ENCODE measurements at regions not wholly inside any gene's neighbourhood (a gene's known extent, or its start where the extent isn't known, plus 50 kb on each side); places are given as distances from the start of the nearest gene placed in this dataset.

DNA sequence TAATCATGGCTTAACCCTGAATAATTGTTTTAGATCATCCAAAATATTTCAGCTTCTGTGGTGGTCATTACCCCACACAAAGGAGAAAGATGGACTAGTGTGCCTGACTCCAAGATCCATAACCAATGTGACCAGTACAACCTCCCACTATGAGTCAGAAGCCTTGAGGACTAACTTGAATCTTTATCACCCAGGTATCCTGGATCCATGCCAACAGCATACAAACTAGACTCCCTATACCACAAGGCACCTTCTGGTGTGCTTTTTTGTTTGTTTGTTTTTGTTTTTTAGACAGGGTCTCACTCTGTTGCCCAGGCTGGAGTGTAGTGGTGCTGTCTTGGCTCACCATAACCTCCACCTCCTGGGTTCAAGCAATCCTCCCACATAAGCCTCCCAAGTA lies 317.7 kb downstream of the VPS13C start:
- no peak for DNase-seq (ENCODE audit: low spot score)

DNA sequence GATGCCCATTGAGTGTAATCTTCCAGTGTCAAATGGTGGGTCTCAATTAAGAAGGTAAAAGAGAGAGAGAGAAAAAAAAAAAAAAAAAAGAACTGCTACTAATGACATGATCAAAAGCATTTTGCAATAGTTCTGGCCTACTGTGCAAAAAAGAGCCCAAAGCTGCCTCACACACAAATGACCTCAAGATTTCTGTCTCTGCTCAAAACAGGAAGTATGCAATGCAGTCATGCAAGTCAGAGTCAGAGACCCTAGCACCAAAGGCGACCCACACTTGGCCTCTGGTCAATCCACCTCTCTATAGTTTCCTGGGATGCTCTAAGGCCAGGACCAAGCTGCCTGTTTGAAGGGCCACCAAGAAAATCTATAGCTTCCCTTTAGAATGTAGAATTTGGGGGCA lies 323.5 kb downstream of the VPS13C start:
- DNase-seq (ENCODE audit: low spot score): no peak

DNA sequence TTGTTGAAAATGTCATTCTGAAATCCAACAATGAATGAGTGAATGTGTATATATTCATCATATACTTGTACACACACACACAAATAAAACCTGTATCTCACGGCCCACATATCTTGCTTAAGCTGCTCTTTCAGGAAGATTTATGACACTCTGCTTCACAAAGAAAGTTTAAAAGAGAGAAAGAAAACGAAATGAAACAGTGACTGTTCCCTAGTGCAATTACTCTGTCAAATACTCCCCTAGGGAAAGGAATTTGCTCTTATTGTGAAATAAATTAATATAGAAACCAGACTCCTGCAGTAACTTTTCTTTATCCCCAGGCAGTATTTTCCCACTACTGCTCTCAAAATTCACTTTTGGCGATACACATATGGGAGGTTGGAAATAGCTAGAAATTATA lies 329.1 kb downstream of the VPS13C start:
- no peak for DNase-seq (ENCODE audit: low spot score)

DNA sequence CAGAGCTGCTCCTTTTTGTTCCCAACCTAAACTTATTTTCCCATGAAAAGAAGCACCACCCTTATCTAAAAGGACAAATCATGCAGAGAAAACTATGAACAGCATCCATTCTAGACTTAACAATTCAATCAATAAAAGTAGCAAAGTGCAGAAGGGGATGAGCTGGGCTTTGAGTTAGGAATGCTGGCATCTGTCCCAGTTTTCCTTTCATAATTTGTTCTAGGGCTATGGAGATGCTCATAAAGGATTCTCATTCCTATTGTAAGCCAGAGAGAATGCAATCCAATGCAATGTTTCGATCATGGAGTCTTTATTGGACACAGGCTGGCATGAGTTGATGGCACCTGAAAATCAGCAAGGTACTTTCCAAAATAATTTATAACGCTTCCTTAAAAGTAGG lies 330.6 kb downstream of the VPS13C start:
- no peak for DNase-seq (ENCODE audit: low spot score)

DNA sequence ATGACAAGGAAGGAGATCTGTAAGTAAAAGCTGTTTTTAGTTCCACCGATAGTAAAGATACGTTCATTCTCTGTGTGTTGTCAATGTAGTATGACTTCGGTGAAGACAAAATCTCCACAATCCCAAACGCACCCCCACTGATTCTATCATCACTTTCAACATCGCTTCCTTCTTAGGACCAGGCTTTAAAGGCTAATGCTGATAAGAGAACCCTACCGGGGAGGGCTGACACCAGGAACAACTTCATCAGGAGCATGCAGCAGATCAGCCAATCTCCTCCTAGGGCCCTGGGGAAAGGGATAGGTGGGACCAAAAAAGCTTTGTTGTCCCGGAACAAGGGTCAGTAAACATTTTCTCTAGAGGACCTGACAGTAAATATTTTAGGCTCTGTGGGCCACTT lies 334.1 kb downstream of the VPS13C start:
- no peak for DNase-seq (ENCODE audit: low spot score)

DNA sequence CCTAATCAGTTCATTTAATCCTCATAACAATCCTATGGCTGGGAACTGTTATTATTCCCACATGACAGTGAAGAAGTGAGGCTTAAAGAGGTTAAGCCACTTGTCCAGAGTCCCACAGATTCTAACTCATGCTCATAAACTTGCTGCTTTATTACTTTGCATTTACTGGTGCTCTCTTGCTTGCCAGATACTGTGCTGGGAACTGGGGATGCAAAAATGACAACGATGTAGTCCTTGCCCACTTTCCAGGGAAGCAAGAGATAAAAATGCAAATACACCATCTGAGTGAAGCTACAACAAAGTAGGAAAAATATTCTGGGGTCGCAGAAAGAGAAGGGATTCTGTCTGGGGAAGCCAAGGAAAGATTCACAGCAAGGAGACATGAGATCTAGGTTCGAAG lies 335.0 kb downstream of the VPS13C start:
- DNase-seq (ENCODE audit: low spot score): no peak

DNA sequence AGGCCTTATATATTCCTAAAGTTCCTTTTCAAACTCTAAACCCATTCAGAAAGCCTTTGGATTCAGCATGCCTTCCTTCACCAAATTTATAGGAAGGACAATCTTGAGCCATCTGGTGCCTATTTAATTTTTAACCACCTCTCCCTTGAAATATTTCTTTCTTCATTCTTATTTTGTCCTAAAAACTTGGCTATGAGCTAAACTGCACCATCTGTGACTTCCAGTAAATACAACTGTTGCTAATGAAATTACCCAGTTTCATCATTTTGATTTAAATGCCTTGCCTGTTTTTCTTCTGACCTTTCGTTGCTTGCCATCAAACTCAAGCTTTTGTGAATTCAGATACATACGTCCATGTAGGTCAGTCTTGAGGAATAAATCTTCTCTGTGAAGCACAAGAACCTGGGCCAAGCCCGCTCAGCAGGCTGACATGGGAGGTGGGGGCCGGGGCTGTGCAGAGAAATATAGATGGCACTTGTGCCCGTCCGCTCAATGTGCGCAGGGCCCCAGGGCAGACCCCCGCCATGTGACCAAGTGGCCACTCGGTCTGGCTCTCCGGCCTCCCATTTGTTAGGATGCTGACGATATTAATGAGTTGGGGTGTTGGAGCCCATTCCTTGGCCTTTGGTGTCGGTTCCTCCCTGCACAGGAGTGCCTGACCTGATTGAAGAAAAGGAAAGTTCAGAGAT lies 335.9 kb downstream of the VPS13C start:
- DNase-seq (ENCODE audit: low spot score): no peak

DNA sequence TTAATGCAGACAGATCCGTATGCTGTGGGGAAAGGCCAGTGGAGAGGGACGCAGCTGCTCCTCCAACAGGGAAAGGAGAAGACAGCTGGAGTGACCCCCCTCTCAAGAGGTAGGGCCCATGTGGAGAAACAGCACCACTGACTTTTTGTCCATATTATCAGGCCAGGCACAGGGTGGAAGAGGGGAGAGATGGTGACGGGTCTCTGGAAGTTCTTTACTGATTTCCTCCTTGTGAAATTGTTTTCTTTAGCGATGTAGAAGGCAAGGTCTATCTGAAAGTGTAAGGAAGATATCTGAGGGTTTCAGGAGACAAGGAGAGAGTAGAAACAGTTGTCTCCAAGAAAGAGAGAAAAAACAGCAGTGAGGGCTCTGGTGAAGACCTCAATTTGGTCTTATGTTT lies 338.8 kb downstream of the VPS13C start:
- no peak for DNase-seq (ENCODE audit: low spot score)

DNA sequence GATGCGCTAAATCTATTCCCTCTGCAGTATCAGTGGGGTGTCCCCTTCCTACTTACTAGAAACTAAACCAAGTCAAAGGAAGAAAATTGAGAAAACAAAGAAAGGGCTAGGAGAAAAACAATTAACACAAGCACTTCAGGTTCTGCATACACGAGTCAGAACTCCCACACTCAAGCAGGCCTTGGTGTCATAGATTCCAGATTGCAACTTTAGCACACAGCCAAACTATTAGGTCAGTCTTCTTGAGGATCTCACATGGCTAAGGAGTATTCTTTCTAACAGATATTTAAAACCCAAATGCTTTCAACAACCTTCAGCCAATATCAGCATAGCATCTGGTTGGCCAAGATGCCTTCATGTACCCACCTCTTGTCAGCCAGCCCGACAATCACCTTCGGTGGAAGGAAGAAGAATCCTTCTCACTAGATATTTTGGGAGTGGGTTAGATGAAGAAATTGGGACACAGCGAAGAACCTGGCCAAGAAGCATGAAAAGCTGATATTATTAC lies 340.0 kb downstream of the VPS13C start:
- DNase-seq (ENCODE audit: low spot score): no peak

DNA sequence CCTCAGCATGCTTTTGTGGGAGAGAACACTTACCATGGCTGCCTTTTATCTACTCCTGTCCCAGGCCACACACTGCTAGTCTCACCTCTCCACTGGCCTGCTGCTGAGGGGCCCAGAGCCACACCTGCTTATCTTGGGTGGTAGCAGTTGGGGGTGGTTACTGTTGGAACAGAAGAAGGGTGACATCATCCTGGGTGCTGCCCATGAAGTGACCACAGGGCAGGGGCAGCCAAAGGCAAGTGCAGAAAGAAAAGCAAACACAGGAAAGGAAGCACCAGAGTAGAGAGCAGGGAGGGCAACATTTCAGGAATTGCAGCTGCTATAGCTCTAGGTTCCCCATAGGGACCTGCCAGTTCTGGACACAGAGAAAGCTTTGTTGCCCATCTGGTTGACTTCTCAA lies 345.2 kb downstream of the VPS13C start:
- DNase-seq (ENCODE audit: low spot score): no peak

DNA sequence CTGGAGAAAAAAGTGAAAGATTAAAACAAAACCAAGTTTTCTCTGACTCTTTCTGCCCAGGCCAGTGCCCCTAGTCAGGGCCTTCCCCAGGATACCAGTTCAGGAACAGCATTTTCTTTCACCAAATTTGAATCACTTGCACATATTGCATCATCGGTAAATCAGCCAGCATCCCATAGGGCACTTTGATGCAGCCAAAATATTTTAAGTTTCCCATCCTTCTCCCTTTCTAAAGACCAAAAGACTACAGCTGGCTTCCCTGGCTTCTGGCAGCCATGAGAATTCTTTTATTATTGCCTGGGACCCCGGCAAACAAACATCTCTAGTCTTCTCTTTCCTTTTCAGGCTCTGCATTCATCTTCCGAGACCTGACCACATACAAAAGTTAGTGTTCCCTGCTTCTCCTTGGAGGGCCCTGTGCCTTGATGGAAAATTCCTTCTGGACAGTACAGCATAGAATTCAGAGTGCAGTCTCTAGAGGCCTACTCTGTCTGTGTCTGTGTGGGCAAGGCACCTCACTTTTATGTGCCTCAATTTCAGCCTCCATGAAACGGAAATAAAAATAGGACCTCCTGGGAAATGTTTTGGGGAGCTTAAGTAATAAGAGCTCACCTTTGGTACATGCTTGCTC lies 348.0 kb downstream of the VPS13C start:
- no peak for DNase-seq (ENCODE audit: low spot score)

DNA sequence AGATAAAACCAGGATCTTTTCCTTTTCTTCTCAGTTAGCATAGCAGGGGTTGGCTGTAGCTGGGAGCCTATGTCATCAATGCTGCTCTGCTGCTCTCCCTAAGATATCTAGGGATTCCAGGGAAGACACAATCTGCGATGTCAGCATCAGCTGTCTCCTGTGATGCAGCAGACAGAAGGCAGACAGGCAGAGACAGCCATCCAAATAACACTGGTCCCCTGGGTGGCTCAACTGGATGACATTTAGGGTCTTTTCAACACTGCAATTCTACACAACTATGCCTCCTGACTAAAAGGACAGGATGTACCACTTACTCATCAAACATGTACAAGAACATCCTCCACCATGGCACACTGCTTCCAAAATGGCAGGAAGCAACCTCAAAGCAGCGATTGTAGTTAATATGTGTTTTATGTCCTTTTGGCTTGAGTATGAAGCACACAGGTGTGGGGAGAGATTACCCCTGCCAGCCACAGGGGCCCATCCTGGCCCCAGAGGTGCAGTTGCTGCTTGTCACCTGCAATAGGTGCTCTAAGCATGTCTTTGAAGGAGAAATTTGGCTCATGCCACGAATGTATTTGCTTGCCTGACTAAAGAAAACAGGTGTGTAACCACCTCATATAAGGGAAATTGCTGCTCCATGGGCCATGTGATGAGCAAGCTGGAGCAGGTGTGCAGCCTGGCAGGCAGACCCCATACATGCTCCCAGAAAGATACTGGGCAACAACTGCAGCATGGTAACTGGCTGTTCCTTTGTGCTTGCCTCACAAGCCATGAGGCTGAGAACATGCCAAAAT lies 357.8 kb downstream of the VPS13C start:
- DNase-seq (ENCODE audit: low spot score): no peak

DNA sequence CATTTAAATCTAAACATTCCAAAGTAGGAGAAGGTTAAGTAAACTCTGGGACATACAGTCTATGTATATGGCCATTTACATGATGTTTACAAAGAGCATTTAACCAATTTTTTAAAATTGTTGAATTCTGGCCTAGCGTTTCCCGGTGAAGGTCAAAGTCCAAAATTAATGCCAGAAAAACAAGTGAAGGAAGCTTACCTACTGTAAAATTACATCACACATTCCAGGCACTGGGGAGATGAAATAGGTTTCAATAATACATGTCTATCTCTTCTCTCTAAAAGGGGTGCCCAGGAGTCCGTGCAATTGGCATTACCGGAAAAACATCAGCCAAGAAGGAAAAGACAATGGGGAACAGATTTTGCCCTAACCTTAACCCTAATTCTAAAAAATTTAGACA lies 358.8 kb downstream of the VPS13C start:
- DNase-seq (ENCODE audit: low spot score): no peak

DNA sequence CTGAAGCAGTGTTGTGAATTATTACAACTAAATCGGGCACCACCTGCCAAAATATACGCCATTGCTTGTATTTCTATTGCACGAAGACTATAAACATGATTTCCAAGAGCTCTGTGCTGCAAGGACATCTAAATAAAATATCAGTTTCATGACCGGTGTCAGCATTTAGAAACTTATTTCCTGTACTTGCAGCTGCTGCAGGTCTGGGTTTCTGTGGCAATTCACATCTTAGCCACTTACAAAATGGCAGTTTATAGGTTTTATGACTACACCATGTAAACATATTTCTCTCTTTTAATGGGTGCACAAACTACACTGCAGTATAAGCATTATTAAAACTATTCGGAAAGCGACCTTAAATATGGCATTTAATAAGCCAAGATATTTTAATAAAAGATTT lies 359.4 kb downstream of the VPS13C start:
- no peak for DNase-seq (ENCODE audit: low spot score)

DNA sequence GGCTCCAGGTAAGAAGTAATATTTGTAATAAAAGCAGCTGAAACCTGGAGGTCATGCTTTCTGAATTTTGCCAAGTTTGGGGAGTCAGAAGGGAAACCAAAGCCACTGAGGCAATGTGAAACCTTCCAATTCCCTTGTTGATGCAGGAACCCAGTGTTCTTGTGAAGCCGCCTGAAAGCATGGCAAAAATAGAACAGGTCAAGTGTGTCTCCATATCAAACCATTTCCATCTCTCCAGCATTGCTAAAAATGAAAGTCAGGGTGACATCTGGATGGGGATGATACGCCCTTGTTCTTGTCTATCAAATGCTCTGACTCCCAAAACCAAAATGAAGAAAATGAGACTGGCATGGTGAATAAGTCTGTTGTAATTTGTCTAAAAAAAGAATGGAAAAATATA lies 362.5 kb downstream of the VPS13C start:
- DNase-seq (ENCODE audit: low spot score): no peak

DNA sequence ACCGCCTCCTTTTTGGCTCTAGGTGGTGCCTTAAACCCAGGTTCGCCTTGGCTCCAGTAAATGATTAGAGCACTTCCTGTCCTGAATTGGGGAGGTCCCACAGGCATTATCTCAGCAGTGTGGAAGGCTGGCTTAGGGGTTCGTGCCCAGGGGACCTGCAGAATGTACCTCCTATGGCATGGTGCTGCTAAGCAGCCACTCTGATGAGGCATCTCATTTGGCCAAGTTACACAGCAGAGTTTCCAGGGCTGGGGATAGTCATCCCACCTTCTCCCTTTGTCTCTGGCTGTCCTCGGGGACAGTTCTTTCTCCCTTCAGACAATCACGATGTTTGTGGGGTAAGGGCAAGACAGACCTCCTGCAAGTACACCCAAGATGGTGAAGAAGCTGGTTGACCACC lies 371.2 kb downstream of the VPS13C start:
- DNase-seq (ENCODE audit: low spot score): no peak

DNA sequence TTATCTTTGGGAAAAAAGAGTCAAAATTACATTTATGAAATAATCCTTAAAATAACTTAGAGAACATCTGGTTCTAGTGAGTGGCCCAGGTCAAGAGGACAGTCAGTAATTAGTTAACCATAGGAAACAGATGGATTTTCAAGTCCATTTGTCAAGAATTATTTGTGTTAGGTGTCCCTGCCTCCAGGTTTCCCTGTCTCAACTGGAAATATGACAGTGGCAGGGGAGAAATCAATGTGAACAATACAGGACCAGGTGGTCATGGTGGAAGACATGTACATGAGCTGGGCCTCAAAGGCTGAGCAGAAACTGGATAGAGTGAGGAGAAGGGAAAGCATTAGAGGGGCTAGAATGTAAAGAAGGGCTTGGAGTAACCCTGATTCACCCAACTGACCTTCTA lies 372.6 kb downstream of the VPS13C start:
- DNase-seq (ENCODE audit: low spot score): no peak

DNA sequence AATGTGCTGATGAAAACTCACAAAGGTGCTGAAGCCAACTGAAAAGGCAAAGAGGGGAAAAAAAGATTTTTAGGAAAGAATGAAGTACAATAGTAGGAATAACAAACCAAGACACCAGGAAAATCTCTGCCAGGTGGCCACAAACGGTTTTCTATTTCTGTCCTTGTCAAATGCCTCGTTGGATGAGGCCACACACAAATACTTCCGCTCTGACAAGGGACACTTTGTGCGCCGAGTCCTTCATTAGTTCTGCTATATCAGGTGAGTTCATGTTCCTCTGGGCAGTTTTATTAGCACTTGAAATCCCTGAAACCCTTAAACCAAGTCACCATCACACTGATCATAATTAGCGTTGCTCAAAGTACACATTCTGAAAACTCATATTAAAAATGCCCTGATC lies 373.1 kb downstream of the VPS13C start:
- no peak for DNase-seq (ENCODE audit: low spot score)

DNA sequence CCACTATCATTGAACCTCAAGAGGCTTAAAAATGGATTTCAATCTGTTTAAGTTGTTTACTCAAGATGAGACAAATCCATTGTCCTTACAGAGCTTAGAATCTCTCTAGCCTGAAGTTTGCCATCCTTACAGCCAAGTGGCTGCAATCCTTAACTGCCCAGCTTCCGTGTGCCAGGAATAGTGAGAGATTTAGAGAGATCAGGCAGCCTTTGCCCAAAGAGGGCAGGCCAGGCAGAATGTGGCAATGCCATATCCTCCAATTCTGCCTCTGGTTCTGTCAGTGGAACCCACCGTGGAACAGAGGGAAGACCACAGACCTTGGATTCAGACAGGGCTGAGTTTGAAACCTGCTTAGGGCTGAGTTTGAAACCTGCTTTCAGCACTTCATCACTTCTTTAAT lies 374.3 kb downstream of the VPS13C start:
- DNase-seq (ENCODE audit: low spot score): no peak

DNA sequence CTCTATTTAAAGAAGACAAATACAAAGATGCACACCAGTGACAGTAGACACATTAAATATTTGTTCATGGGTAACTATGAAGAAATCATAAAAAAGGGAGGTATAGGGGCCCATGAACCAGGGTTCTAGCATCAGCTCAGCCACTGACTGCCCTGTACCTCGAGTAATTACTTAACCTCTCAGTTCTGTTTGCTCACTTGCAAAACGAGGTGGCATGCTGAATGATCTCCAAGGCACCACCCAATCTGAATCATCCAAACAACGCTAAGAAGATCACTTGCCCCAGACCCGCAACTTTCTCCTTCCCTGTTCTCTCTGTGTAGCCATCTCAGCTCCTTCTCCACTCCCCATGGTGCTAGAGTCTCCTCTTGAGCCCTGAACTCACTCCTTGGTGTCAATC lies 374.7 kb downstream of the VPS13C start:
- no peak for DNase-seq (ENCODE audit: low spot score)

DNA sequence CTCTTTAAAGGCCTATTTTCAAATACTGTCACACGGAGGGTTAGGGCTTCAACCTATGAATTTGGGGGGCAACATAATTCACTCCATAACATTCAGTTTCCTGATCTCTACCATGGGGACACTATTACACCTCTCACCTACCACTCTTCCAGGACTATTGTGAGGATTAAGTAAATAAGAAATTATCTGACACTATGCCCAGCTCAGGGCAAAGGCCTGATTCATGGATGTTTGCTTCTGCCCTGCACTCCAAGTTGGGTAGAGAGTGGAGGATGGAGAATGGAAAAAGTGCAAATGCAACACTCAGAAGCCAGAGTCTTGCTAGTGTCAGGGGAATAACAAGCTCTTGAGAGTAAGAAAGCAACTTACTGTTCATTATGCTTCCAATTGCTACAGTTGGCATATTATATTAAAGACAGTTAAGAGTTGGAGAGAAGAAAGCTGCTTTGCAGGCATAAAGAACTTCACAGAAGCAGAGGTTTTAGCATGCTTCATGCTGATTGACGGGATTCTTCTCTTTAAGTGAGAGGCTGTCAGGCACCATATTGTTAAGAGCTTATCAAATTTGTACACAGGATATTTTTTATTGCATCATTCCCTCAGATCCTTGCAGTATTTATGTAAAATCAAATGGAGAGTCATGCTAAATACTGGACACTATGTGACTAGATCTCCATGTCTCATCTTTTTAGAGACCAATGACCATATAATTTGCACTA lies 375.3 kb downstream of the VPS13C start:
- DNase-seq (ENCODE audit: low spot score): no peak

DNA sequence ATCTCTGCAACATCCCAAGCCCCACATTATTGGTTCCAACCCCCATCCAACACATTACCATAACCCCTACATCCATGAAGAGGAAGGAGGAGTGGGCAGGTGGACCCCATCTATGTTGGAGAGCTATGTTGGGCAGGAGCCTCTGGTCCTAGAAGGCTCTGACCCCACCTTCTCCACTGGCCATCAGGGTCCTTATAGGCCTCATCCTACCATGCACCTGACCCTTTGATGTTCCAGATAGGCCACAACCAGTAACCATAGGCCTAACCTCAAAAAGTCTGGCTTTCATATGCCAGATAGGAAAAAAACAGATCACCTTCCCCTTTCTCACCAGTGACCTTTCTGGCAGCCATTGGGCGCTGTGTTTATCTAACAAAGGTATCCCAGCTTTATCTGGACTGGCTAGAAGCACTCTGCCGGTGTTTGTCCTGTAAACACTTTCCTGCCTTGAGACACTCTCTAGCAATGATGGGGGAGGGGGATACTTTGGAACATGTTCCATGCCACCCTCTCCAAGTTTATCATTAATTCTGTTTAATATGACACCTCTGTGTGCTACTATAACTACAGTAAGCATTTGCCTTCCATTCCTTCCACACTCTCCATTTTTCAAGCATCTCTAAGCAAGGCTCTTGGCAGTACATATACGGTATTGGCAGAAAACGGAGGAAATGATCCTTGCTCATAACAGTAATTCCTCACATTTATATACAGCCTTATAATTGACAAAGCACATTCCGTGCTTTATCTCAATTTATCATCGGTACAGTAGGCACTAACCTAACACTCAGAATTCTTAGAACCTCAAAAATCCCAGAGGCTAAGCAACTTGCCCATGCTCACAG lies 377.1 kb downstream of the VPS13C start:
- DNase-seq (ENCODE audit: low spot score): no peak

Data from hepatic stellate cell (primary cell).